WERI-Rb-1 (cell line): ENCODE measurements at regions not wholly inside any gene's neighbourhood (a gene's known extent, or its start where the extent isn't known, plus 50 kb on each side); places are given as distances from the start of the nearest gene placed in this dataset.

ENCODE experiments used
- DNase-seq: peaks from one replicate; pipeline ENCODE4 v3.0.0-alpha.2; 2020
- H3K27ac ChIP-seq: fragments of 250-450 bp; sonication (Bioruptor Pico); 2 replicates; pipeline ENCODE4 v1.5.1; 2020; ENCODE audit warnings: mild to moderate bottlenecking, moderate library complexity
- H3K27me3 ChIP-seq: fragments of 250-450 bp; sonication (Bioruptor Pico); 2 replicates; pipeline ENCODE4 v1.5.1; 2021; ENCODE audit warnings: mild to moderate bottlenecking, low read depth, moderate library complexity; ENCODE audit not compliant: insufficient read depth, severe bottlenecking
- H3K36me3 ChIP-seq: fragments of 250-450 bp; sonication (Bioruptor Pico); 2 replicates; pipeline ENCODE4 v1.5.1; 2020; ENCODE audit warnings: mild to moderate bottlenecking, moderate library complexity
- H3K4me3 ChIP-seq: 2 replicates; pipeline ENCODE4 v1.5.1; 2011; ENCODE audit warnings: low read depth, mild to moderate bottlenecking, control low read depth, low read length
- H3K9me3 ChIP-seq: fragments of 250-450 bp; sonication (Bioruptor Pico); 2 replicates; pipeline ENCODE4 v1.5.1; 2021; ENCODE audit warnings: mild to moderate bottlenecking, moderate library complexity; ENCODE audit not compliant: severe bottlenecking
- CTCF ChIP-seq: IDR thresholded peaks from 2 replicates; pipeline ENCODE4 v1.5.1; 2011; ENCODE audit warnings: low read depth, mild to moderate bottlenecking, control low read depth, inconsistent platforms, low read length

GRCh38 chr1:73623946-73624345, 574.0 kb downstream of the LRRIQ3 start:
- H3K27me3 ChIP-seq, result no peaks in the 10 kb centered on the region
- TF ChIP-seq CTCF, result no peak
- no peaks in the 10 kb centered on the region for H3K9me3 ChIP-seq
- no peak for DNase-seq
- H3K4me3 ChIP-seq, result no peak overlapping the region
- no peaks in the 10 kb centered on the region for H3K36me3 ChIP-seq
- H3K27ac ChIP-seq, result no peak overlapping the region

GRCh38 chr1:73617145-73617544, 580.8 kb downstream of the LRRIQ3 start:
- no peak for TF ChIP-seq CTCF
- no peaks in the 10 kb centered on the region for H3K27me3 ChIP-seq
- DNase-seq, result no peak
- no peak overlapping the region for H3K27ac ChIP-seq
- no peak overlapping the region for H3K4me3 ChIP-seq
- H3K9me3 ChIP-seq, result no peaks in the 10 kb centered on the region
- no peaks in the 10 kb centered on the region for H3K36me3 ChIP-seq

GRCh38 chr1:73611681-73612080, 586.3 kb downstream of the LRRIQ3 start:
- no peaks in the 10 kb centered on the region for H3K27me3 ChIP-seq
- TF ChIP-seq CTCF, result no peak
- H3K27ac ChIP-seq, result no peak overlapping the region
- no peaks in the 10 kb centered on the region for H3K9me3 ChIP-seq
- H3K36me3 ChIP-seq, result no peaks in the 10 kb centered on the region
- H3K4me3 ChIP-seq, result no peak overlapping the region
- no peak for DNase-seq

- Histone ChIP-seq H3K9me3 (no peaks in the 10 kb centered on the region), H3K27ac (no peak overlapping the region), H3K27me3 (no peaks in the 10 kb centered on the region), H3K36me3 (no peaks in the 10 kb centered on the region), H3K4me3 (no peak overlapping the region)
- no peak for TF ChIP-seq CTCF
- DNase-seq, result no peak
Observed at GRCh38 chr1:73604739-73605138, 593.2 kb downstream of the LRRIQ3 start.

- H3K27ac ChIP-seq, result no peak overlapping the region
- DNase-seq, result no peak
- H3K27me3 ChIP-seq, result no peaks in the 10 kb centered on the region
- H3K9me3 ChIP-seq, result no peaks in the 10 kb centered on the region
- TF ChIP-seq CTCF, result no peak
- H3K4me3 ChIP-seq, result no peak overlapping the region
- no peaks in the 10 kb centered on the region for H3K36me3 ChIP-seq
Observed at GRCh38 chr1:73604211-73604610, 593.8 kb downstream of the LRRIQ3 start.

GRCh38 chr1:73593804-73594203, 604.2 kb downstream of the LRRIQ3 start:
- H3K36me3 ChIP-seq, result no peaks in the 10 kb centered on the region
- no peak overlapping the region for H3K27ac ChIP-seq
- no peaks in the 10 kb centered on the region for H3K27me3 ChIP-seq
- TF ChIP-seq CTCF, result no peak
- H3K4me3 ChIP-seq, result no peak overlapping the region
- DNase-seq, result no peak
- H3K9me3 ChIP-seq, result no peaks in the 10 kb centered on the region
